Keratinocyte (primary cell): ENCODE measurements at regions not wholly inside any gene's neighbourhood (a gene's known extent, or its start where the extent isn't known, plus 50 kb on each side); places are given as distances from the start of the nearest gene placed in this dataset.

ENCODE experiments used
- DNase-seq: peaks from one replicate; pipeline ENCODE4 v3.0.0-alpha.2; 2011; ENCODE audit warnings: low read depth, missing footprints, low spot score
- FAIRE-seq: peaks from 2 replicates; lab custom pipeline; 2011; peaks lifted over from hg19 to GRCh38; lab: Jason Lieb, UNC
- H2AFZ ChIP-seq: 2 replicates; pipeline ENCODE4 v1.6.0; 2012; ENCODE audit warnings: low read length, control low read depth, inconsistent platforms; ENCODE audit not compliant: control insufficient read depth
- H3K27ac ChIP-seq: 2 replicates; pipeline ENCODE4 v1.5.1; 2011; ENCODE audit warnings: low read length; ENCODE audit not compliant: control insufficient read depth, insufficient read depth
- H3K27me3 ChIP-seq: 3 replicates; pipeline ENCODE4 v1.6.0; 2011; ENCODE audit warnings: low read length; ENCODE audit not compliant: control insufficient read depth, insufficient read depth; ENCODE audit errors: extremely low read depth
- H3K36me3 ChIP-seq, 2 experiments: 2 replicates in 1 of 2; 3 replicates in 1 of 2; pipeline ENCODE4 v1.5.1; 2011; ENCODE audit warnings: low read length in 2 of 2, mild to moderate bottlenecking in 1 of 2; ENCODE audit not compliant: control insufficient read depth in 2 of 2, insufficient read depth in 2 of 2; ENCODE audit errors: extremely low read depth in 1 of 2
- H3K4me1 ChIP-seq: 3 replicates; pipeline ENCODE4 v1.5.1; 2011; ENCODE audit warnings: low read length; ENCODE audit not compliant: control insufficient read depth, insufficient read depth; ENCODE audit errors: extremely low read depth
- H3K4me2 ChIP-seq: 3 replicates; pipeline ENCODE4 v1.6.0; 2011; ENCODE audit warnings: low read depth, low read length; ENCODE audit not compliant: control insufficient read depth, insufficient read depth; ENCODE audit errors: extremely low read depth
- H3K4me3 ChIP-seq, 3 experiments: fragments of 200-600 bp in 1 of 3; sonication (generic) in 1 of 3; 2 replicates in 2 of 3; 3 replicates in 1 of 3; pipeline ENCODE4 v1.5.1; 2011 to 2016; ENCODE audit warnings: low read length in 3 of 3, mild to moderate bottlenecking in 3 of 3, control low read depth in 2 of 3, inconsistent platforms in 1 of 3, low read depth in 1 of 3, mixed read lengths in 1 of 3, mixed run types in 1 of 3, moderate library complexity in 1 of 3; ENCODE audit not compliant: control insufficient read depth in 2 of 3, insufficient read depth in 2 of 3; ENCODE audit errors: extremely low read depth in 1 of 3
- H3K79me2 ChIP-seq: 2 replicates; pipeline ENCODE4 v1.6.0; 2012; ENCODE audit warnings: low read length; ENCODE audit not compliant: control insufficient read depth, insufficient read depth
- H3K9ac ChIP-seq: 3 replicates; pipeline ENCODE4 v1.6.0; 2011; ENCODE audit warnings: low read length; ENCODE audit not compliant: control insufficient read depth, insufficient read depth; ENCODE audit errors: extremely low read depth
- H3K9me1 ChIP-seq: 3 replicates; pipeline ENCODE4 v1.6.0; 2011; ENCODE audit warnings: low read length; ENCODE audit not compliant: control insufficient read depth, insufficient read depth; ENCODE audit errors: extremely low read depth
- H3K9me3 ChIP-seq: 2 replicates; pipeline ENCODE4 v1.5.1; 2012; ENCODE audit warnings: low read depth, low read length; ENCODE audit not compliant: control insufficient read depth
- H4K20me1 ChIP-seq: 3 replicates; pipeline ENCODE4 v1.6.0; 2011; ENCODE audit warnings: low read length; ENCODE audit not compliant: control insufficient read depth, insufficient read depth; ENCODE audit errors: extremely low read depth
- EZH2 ChIP-seq: IDR thresholded peaks from one replicate; pipeline ENCODE4 v1.6.1; 2012; ENCODE audit warnings: inconsistent platforms, mild to moderate bottlenecking, low read length, moderate library complexity
- dilution Hi-C: fragments of 300-500 bp; cut with MboI; formaldehyde crosslinking; loops from one replicate; pipeline ENCODE4 v1.7.0; 2020; ENCODE audit warnings: low sequenced_read_pairs; ENCODE audit not compliant: extremely low pct_ligation_motif_present
- TF ChIP-seq, protein P1 (sequence below), 3 experiments: IDR thresholded peaks in 1 of 3; conservative IDR thresholded peaks in 1 of 3; optimal IDR thresholded peaks in 1 of 3; 2 replicates in 2 of 3; 3 replicates in 1 of 3; pipeline versions ENCODE3 to v1.5.1; 2011; ENCODE audit warnings: low read length in 3 of 3, mild to moderate bottlenecking in 3 of 3, moderate library complexity in 2 of 3, control low read depth in 1 of 3, inconsistent platforms in 1 of 3; ENCODE audit not compliant: insufficient read depth in 2 of 3; ENCODE audit errors: extremely low read depth in 1 of 3

DNA sequence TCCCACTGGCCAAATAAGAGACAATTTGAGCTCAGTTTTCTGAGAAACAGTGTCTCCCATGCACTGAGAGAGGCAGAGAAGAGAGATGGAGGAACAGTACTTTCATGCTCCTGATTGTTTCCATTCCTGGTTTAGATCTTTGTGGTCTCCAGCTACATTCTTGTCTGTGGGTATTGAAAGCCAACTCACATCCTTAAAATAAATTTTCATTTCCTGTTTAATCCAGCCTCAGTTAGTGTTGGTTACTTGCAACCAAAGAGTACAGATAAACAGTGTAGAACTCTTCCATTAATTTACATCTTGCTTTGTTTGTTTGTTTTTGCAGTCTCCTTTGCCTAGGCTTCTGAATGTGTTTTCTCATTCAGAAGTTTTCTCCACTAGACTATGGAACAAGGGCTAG lies 123.7 kb upstream of the CLSTN2 start:
- no peaks in the 10 kb centered on the region for H3K79me2 ChIP-seq
- H2AFZ ChIP-seq: no peak overlapping the region
- no peaks in the 10 kb centered on the region for H3K4me1 ChIP-seq
- H3K9ac ChIP-seq: no peak overlapping the region
- H3K4me2 ChIP-seq: no peak overlapping the region
- no peaks in the 10 kb centered on the region for H3K36me3 ChIP-seq
- no peaks in the 10 kb centered on the region for H3K9me1 ChIP-seq
- no peaks in the 10 kb centered on the region for H4K20me1 ChIP-seq
- no peaks in the 10 kb centered on the region for H3K9me3 ChIP-seq
- FAIRE-seq: no peak
- H3K27me3 ChIP-seq: no peaks in the 10 kb centered on the region
- TF ChIP-seq, protein P1, sequence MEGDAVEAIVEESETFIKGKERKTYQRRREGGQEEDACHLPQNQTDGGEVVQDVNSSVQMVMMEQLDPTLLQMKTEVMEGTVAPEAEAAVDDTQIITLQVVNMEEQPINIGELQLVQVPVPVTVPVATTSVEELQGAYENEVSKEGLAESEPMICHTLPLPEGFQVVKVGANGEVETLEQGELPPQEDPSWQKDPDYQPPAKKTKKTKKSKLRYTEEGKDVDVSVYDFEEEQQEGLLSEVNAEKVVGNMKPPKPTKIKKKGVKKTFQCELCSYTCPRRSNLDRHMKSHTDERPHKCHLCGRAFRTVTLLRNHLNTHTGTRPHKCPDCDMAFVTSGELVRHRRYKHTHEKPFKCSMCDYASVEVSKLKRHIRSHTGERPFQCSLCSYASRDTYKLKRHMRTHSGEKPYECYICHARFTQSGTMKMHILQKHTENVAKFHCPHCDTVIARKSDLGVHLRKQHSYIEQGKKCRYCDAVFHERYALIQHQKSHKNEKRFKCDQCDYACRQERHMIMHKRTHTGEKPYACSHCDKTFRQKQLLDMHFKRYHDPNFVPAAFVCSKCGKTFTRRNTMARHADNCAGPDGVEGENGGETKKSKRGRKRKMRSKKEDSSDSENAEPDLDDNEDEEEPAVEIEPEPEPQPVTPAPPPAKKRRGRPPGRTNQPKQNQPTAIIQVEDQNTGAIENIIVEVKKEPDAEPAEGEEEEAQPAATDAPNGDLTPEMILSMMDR (optimal IDR thresholded peaks at IDR 0.05 in 1 of 3, IDR thresholded peaks at IDR 0.05 in 1 of 3, conservative IDR thresholded peaks at IDR 0.05 in 1 of 3; ENCODE audit: extremely low read depth in 1 of 3, insufficient read depth in 2 of 3, low read length in 3 of 3): no peak
- no peak for TF ChIP-seq EZH2
- H3K27ac ChIP-seq: no peak overlapping the region
- dilution Hi-C loops: no loop called here
- no peak overlapping the region for H3K4me3 ChIP-seq
- DNase-seq: no peak

DNA sequence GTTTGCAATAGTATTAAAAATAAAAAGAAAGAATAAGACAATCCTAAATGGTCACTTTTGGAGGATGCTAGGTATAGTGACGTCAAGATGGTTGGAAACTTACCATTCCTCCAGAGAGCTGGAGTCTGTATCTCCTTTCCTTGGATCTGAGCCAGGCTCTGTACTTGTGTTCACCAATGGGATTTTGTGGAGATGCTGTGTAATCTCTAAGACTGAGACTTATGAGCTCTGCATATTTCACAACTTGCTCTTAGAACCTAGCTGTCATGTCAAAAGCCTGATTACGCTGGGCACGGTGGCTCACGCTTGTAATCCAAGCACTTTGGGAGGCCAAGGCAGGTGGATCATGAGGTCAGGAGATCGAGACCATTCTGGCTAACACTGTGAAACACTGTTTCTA lies 126.8 kb upstream of the CLSTN2 start:
- Histone ChIP-seq H3K4me2 (no peak overlapping the region), H2AFZ (no peak overlapping the region), H3K9ac (no peak overlapping the region), H3K9me1 (no peaks in the 10 kb centered on the region), H3K27me3 (no peaks in the 10 kb centered on the region), H3K79me2 (no peaks in the 10 kb centered on the region), H3K36me3 (no peaks in the 10 kb centered on the region), H3K27ac (no peak overlapping the region), H4K20me1 (no peaks in the 10 kb centered on the region), H3K4me3 (no peak overlapping the region), H3K4me1 (no peaks in the 10 kb centered on the region), H3K9me3 (no peaks in the 10 kb centered on the region)
- dilution Hi-C loops: no loop called here
- DNase-seq (no peak), FAIRE-seq (no peak)
- TF ChIP-seq, protein P1 (optimal IDR thresholded peaks at IDR 0.05 in 1 of 3, IDR thresholded peaks at IDR 0.05 in 1 of 3, conservative IDR thresholded peaks at IDR 0.05 in 1 of 3; ENCODE audit: extremely low read depth in 1 of 3, insufficient read depth in 2 of 3, low read length in 3 of 3): no peak
- no peak for TF ChIP-seq EZH2
